Chondrocyte (in vitro differentiated cells): ENCODE measurements at regions not wholly inside any gene's neighbourhood (a gene's known extent, or its start where the extent isn't known, plus 50 kb on each side); places are given as distances from the start of the nearest gene placed in this dataset.

ENCODE experiments used
- DNase-seq: peaks from one replicate; pipeline ENCODE4 v3.0.0; 2021; ENCODE audit warnings: mixed read lengths, low spot score
- H3K27ac Mint-ChIP-seq: one replicate; pipeline ENCODE4 v1.8.0; 2021; ENCODE audit warnings: mild to moderate bottlenecking, moderate library complexity, mixed read lengths; ENCODE audit not compliant: unreplicated experiment
- H3K27me3 Mint-ChIP-seq: 2 replicates; pipeline ENCODE4 v1.8.0; 2021; ENCODE audit warnings: low read depth, mixed read lengths
- H3K36me3 Mint-ChIP-seq: 2 replicates; pipeline ENCODE4 v1.8.0; 2021; ENCODE audit warnings: low read depth, mixed read lengths
- H3K4me1 Mint-ChIP-seq: 2 replicates; pipeline ENCODE4 v1.8.0; 2021; ENCODE audit warnings: low read depth, mild to moderate bottlenecking, mixed read lengths
- H3K4me3 Mint-ChIP-seq: one replicate; pipeline ENCODE4 v1.8.0; 2021; ENCODE audit warnings: mild to moderate bottlenecking, moderate library complexity, mixed read lengths; ENCODE audit not compliant: unreplicated experiment
- H3K9me3 Mint-ChIP-seq: 2 replicates; pipeline ENCODE4 v1.8.0; 2021; ENCODE audit warnings: low read depth, mixed read lengths
- CTCF ChIP-seq: fragments of 200-600 bp; sonication (generic); IDR thresholded peaks from 2 replicates; pipeline ENCODE4 v1.5.0; 2021; ENCODE audit warnings: antibody characterized with exemption, mild to moderate bottlenecking, moderate library complexity

GRCh38 chr1:198927129-198927528, 288.3 kb downstream of the PTPRC start:
- Mint-ChIP-seq H3K27ac (peak overlapping the region; percentile 65), H3K4me1 (peaks cover 67% of the 10 kb centered on the region), H3K4me3 (no peak overlapping the region), H3K9me3 (no peaks in the 10 kb centered on the region), H3K27me3 (no peaks in the 10 kb centered on the region), H3K36me3 (no peaks in the 10 kb centered on the region)
- TF ChIP-seq CTCF = no peak
- DNase-seq = no peak

GRCh38 chr1:198929111-198929604, 290.3 kb downstream of the PTPRC start:
- peaks cover 2% of the 10 kb centered on the region for H3K36me3 Mint-ChIP-seq
- DNase-seq = no peak
- no peaks in the 10 kb centered on the region for H3K9me3 Mint-ChIP-seq
- H3K4me1 Mint-ChIP-seq = peaks cover 67% of the 10 kb centered on the region
- H3K27me3 Mint-ChIP-seq = no peaks in the 10 kb centered on the region
- peak overlapping the region; percentile 61 for H3K4me3 Mint-ChIP-seq
- TF ChIP-seq CTCF = no peak
- peak overlapping the region; percentile 95 for H3K27ac Mint-ChIP-seq

- no peak for TF ChIP-seq CTCF
- H3K27ac Mint-ChIP-seq = peak overlapping the region; percentile 95
- no peaks in the 10 kb centered on the region for H3K9me3 Mint-ChIP-seq
- H3K27me3 Mint-ChIP-seq = no peaks in the 10 kb centered on the region
- H3K4me3 Mint-ChIP-seq = peak overlapping the region; percentile 61
- no peak for DNase-seq
- peaks cover 61% of the 10 kb centered on the region for H3K4me1 Mint-ChIP-seq
- peaks cover 2% of the 10 kb centered on the region for H3K36me3 Mint-ChIP-seq
These were observed 291.2 kb downstream of the PTPRC start for GRCh38 chr1:198929961-198930599.

- Mint-ChIP-seq H3K9me3 (no peaks in the 10 kb centered on the region), H3K27me3 (no peaks in the 10 kb centered on the region), H3K27ac (peak overlapping the region; percentile 92), H3K4me1 (peaks cover 44% of the 10 kb centered on the region), H3K36me3 (peaks cover 3% of the 10 kb centered on the region), H3K4me3 (peak overlapping the region; percentile 77)
- no peak for TF ChIP-seq CTCF
- no peak for DNase-seq
These were observed 293.6 kb downstream of the PTPRC start for GRCh38 chr1:198932351-198932991.

GRCh38 chr1:198933515-198934222, 294.8 kb downstream of the PTPRC start:
- Mint-ChIP-seq H3K27ac (no peak overlapping the region), H3K4me3 (no peak overlapping the region)
- no peak for TF ChIP-seq CTCF

More at GRCh38 chr1:198933515-198934222, 294.8 kb downstream of the PTPRC start:
- no peak for DNase-seq
- Mint-ChIP-seq H3K9me3 (no peaks in the 10 kb centered on the region), H3K4me1 (peaks cover 44% of the 10 kb centered on the region), H3K27me3 (no peaks in the 10 kb centered on the region), H3K36me3 (peaks cover 3% of the 10 kb centered on the region)
